ENCODE measurements at regions not wholly inside any gene's neighbourhood (a gene's known extent, or its start where the extent isn't known, plus 50 kb on each side); places are given as distances from the start of the nearest gene placed in this dataset.
"Not testable (repeated sequence)": the region's sequence is repeated elsewhere in the genome, so short reads cannot be mapped to it uniquely, and the experiment has no call there.

GRCh38 chr17:22718689-22719088 lies 1026.4 kb downstream of the KCNJ18 start:
- no peak for DNase-seq (ENCODE audit: low read depth in 1 of 2, low spot score in 1 of 2)
- TF ChIP-seq SPI1 (IDR thresholded peaks at IDR 0.05; ENCODE audit: borderline replicate concordance, low read depth), result no peak
- no peak for TF ChIP-seq POLR2AphosphoS5 (IDR thresholded peaks at IDR 0.05; ENCODE audit: low read depth)
- TF ChIP-seq REST (IDR thresholded peaks at IDR 0.05; ENCODE audit: insufficient replicate concordance, low read depth), result no peak
- no peak for TF ChIP-seq GABPA (IDR thresholded peaks at IDR 0.05; ENCODE audit: low read depth)
- H3K27ac ChIP-seq (replicated peaks), result no peak overlapping the region
- no peaks in the 10 kb centered on the region for H3K27me3 ChIP-seq (ENCODE audit: insufficient read depth, poor library complexity, severe bottlenecking)
- H3K4me3 ChIP-seq (replicated peaks; ENCODE audit: insufficient read depth, low read length), result no peak overlapping the region

DNA sequence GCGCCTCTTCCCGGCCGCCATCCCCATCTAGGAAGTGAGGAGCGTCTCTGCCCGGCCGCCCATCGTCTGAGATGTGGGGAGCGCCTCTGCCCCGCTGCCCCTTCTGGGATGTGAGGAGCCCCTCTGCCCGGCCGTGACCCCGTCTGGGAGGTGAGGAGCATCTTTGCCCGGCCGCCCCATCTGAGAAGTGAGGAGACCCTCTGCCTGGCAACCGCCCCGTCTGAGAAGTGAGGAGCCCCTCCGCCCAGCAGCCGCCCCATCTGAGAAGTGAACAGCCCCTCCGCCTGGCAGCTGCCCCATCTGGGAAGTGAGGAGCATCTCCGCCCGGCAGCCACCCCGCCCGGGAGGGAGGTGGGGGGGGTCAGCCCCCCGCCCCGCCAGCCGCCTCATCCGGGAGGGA lies 1048.7 kb downstream of the KCNJ18 start:
- H3K27me3 ChIP-seq (ENCODE audit: insufficient read depth, poor library complexity, severe bottlenecking); H3K27ac ChIP-seq (replicated peaks); H3K4me3 ChIP-seq (replicated peaks; ENCODE audit: insufficient read depth, low read length); DNase-seq (ENCODE audit: low read depth in 1 of 2, low spot score in 1 of 2): not testable (repeated sequence)

Measured in HL-60 (cell line).